IgD-negative memory B cell (primary cell): ENCODE measurements at regions not wholly inside any gene's neighbourhood (a gene's known extent, or its start where the extent isn't known, plus 50 kb on each side); places are given as distances from the start of the nearest gene placed in this dataset.

Source experiments
- H3K27ac Mint-ChIP-seq, 3 donors: one replicate each; pipeline ENCODE4 v1.8.0; 2020 to 2022; ENCODE audit warnings: mild to moderate bottlenecking in 3 of 3, mixed read lengths in 3 of 3, moderate library complexity in 1 of 3
- H3K27me3 Mint-ChIP-seq: one replicate; pipeline ENCODE4 v1.8.0; 2021; ENCODE audit warnings: mixed read lengths
- H3K36me3 Mint-ChIP-seq: one replicate; pipeline ENCODE4 v1.8.0; 2020; ENCODE audit warnings: mild to moderate bottlenecking, mixed read lengths
- H3K4me1 Mint-ChIP-seq, 3 donors: one replicate each; pipeline ENCODE4 v1.8.0; 2020 to 2022; ENCODE audit warnings: mixed read lengths in 3 of 3, mild to moderate bottlenecking in 1 of 3
- H3K4me3 Mint-ChIP-seq, 4 donors: one replicate each; pipeline ENCODE4 v1.8.0; 2020 to 2022; ENCODE audit warnings: mild to moderate bottlenecking in 4 of 4, mixed read lengths in 4 of 4, moderate library complexity in 3 of 4
- H3K9me3 Mint-ChIP-seq, 3 donors: one replicate each; pipeline ENCODE4 v1.8.0; 2020 to 2021; ENCODE audit warnings: mixed read lengths in 3 of 3, mild to moderate bottlenecking in 1 of 3

DNA sequence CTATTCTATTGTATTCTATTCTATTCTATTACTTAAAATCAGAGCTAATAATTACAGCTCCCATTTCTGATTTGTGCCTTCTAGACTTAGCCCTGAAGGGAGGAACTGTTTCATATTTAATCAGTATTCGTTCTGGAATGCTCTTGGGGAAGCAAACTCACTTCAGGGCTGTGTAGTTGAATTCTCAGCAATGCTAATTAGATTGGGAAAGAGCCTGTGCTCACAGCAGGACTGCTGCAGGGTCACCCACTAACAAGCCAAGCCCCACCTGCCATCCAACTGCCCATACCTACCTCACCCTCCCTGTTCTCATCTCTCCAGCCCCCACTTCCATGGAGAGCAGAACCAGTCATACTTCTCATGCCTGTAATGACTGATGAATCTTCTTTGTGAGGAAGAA is 464.2 kb downstream of the PTPRU start:
- Mint-ChIP-seq H3K4me3 (no peak overlapping the region), H3K36me3 (peaks cover 2% of the 10 kb centered on the region), H3K9me3 (no peaks in the 10 kb centered on the region), H3K4me1 (no peaks in the 10 kb centered on the region), H3K27me3 (peaks cover 21% of the 10 kb centered on the region), H3K27ac (no peak overlapping the region)

DNA sequence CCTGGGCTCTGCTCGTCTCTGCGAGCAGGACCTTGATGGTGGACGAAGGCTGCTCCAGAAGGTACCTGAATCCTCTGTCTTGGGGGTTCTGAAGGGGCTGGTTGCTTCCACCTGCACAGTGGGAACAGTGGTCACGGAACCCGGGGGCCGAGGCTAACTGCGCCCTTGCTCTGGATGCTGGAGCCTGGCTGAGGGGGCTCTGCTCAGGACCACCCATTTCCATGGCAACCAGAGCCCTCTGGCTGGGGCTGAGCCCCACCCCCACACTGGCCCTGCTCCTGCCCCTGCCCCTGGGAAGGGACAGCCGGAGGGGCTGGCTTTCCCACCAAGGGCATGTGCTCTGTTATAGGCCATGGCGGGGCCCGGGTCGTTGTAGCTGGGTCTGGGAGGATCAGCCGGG is 462.3 kb downstream of the PTPRU start:
- Mint-ChIP-seq H3K27ac (no peak overlapping the region), H3K27me3 (peaks cover 15% of the 10 kb centered on the region), H3K9me3 (peaks cover 1 to 5% (median 3%) of the 10 kb centered on the region in 3 donors), H3K4me1 (no peaks in the 10 kb centered on the region), H3K36me3 (peaks cover 2% of the 10 kb centered on the region), H3K4me3 (no peak overlapping the region)

DNA sequence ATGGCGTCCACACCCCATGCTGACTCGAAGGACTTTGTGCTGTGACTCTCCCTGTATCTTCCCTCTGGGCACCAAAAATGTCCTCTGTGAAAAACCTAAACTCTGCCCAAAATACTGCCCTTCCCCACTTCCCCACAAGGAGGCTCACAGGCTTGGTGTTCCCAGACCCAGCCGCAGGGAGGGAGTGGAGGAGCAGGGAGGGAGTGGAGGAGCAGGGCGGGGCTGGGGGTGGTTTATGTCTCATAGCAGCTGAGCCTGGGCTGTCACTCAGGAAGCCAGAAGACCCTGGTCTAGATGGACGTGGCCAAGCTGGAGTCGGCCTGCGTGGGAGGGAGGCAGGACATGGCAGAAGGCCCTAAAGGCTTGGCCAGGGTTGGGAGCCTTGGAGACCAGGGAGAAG is 461.7 kb downstream of the PTPRU start:
- H3K27me3 Mint-ChIP-seq, result peaks cover 15% of the 10 kb centered on the region
- no peak overlapping the region for H3K4me3 Mint-ChIP-seq
- peak overlapping the region in 1 of 3 donors; percentile 29 for H3K27ac Mint-ChIP-seq
- peaks cover 3 to 10% (median 4%) of the 10 kb centered on the region in 3 donors for H3K9me3 Mint-ChIP-seq
- no peaks in the 10 kb centered on the region for H3K4me1 Mint-ChIP-seq
- peaks cover 2% of the 10 kb centered on the region for H3K36me3 Mint-ChIP-seq

DNA sequence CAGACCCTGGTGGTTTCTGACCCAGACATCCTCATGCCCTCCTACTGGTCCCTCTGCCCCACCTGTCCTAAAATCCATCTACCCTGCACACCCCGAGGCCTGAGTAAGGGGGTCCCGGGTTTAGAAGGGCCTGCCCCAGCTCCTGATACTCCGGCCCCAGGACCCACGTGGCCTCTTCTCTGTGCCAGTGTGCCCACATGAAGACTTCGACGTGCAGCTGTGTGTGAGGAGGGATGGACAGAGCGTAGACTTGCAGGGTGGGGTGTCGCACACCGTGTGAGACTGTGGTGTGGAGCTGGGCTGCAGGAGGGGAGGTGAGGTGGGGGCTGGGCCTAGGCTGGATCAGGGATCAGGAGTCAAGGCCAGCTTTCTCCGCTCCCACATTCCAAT is 461.1 kb downstream of the PTPRU start:
- H3K4me1 Mint-ChIP-seq, result no peaks in the 10 kb centered on the region
- peaks cover 2% of the 10 kb centered on the region for H3K36me3 Mint-ChIP-seq
- no peak overlapping the region for H3K27ac Mint-ChIP-seq
- H3K27me3 Mint-ChIP-seq, result peaks cover 12% of the 10 kb centered on the region
- H3K4me3 Mint-ChIP-seq, result no peak overlapping the region
- peaks cover 3 to 10% (median 4%) of the 10 kb centered on the region in 3 donors for H3K9me3 Mint-ChIP-seq

DNA sequence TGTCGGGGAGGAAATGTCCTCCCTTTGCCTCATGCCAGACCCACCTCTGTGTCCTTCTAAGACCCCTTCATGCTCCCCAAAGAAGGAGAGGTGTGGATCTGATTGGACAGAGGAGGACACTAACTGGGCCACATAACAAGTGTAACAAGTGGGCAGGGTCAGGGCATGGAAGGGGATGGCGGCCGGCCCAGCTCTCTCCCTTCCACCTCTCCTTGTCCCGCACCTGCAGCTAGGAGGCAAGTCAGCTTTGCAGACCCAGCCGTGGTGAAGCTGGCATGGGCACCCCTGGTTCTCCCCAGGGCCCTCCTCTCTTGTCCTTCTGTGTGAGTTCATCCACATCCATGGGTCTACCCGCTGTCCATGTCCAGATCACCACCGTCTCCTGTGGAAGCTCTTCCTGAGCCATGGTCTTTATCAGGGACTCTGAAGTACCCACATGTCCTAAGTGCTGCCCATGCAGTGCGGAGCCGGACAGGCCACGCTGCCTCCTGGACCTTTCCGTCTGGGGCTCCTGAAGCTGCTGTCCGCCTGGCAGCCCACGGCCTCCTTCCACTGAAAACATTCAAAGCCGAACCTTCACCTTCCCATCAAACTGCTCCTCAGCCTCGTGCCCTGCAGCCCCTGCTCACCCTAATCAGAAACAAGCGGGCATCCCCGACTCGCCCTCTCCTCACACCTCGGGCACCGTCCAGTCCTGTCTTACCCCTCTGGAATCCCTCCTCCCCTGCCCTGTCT is 460.5 kb downstream of the PTPRU start:
- H3K4me1 Mint-ChIP-seq, result peaks cover under 1 to 5% (median 5%) of the 10 kb centered on the region in 3 donors
- peaks cover 2% of the 10 kb centered on the region for H3K36me3 Mint-ChIP-seq
- peaks cover 12% of the 10 kb centered on the region for H3K27me3 Mint-ChIP-seq
- H3K9me3 Mint-ChIP-seq, result peaks cover 3 to 10% (median 4%) of the 10 kb centered on the region in 3 donors
- H3K27ac Mint-ChIP-seq, result no peak overlapping the region
- H3K4me3 Mint-ChIP-seq, result no peak overlapping the region

DNA sequence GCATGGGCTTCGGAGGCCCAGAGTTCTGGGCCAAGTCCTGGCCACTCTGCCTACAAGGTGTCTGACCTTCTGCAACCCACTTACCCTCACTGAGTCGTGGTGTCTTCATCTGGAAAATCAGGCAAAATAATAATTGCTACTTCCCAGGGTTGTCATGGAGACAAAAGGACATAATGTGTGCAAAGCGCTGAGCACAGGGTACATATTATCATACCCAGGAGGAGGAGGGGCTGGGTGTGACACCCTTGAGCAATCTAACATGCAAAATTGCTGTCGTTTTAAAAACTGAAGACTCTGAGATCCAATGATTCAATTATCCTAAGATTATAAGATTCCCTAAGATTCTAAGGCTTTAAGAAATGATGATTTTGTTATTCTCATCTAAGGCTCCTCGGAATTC is 459.5 kb downstream of the PTPRU start:
- Mint-ChIP-seq H3K4me1 (peaks cover 3 to 10% (median 9%) of the 10 kb centered on the region in 3 donors), H3K4me3 (no peak overlapping the region), H3K9me3 (peaks cover 3 to 10% (median 4%) of the 10 kb centered on the region in 3 donors), H3K27ac (no peak overlapping the region), H3K36me3 (peaks cover 2% of the 10 kb centered on the region), H3K27me3 (peaks cover 12% of the 10 kb centered on the region)

DNA sequence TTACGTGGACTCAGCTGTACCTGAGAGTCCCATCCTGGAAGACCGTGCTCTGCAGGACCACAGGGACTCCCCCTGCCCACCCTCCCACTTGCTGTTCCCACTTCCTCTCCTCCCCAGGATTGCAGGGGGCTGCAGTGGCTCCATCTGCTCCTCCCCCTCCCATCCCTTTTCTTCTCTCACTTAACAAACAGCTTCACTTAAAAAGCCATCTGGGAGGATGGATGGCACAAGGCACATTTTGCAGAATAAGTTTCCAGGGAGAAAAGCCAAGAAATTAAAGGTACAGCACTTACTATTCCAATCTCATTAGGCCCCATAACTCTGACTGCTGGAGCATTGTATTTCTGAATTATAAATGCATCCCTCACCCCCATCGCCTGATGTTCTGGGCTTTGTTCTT is 458.7 kb downstream of the PTPRU start:
- Mint-ChIP-seq H3K27ac (peak overlapping the region in 1 of 3 donors; percentile 49), H3K27me3 (peaks cover 10% of the 10 kb centered on the region), H3K9me3 (peaks cover 3 to 10% (median 4%) of the 10 kb centered on the region in 3 donors), H3K4me1 (peaks cover 5 to 10% (median 9%) of the 10 kb centered on the region in 3 donors), H3K4me3 (no peak overlapping the region), H3K36me3 (peaks cover 3% of the 10 kb centered on the region)

DNA sequence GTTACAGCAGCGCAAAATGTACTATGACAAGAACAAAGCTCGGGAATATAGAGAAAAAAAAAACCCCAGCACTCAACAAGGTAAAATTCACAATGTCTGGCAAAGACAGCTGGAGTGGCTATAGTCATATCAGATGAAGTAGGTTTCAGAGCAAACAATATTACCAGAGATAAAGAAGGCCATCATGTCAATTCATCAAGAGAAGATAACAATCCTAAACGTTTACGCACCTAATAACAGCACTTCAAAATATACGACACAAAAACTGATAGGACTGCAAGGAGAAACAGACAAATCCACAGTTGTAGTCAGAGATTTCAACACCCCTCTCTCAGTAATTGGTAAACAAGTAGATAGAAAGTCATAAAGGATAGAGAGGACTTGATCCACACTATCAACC is 455.2 kb downstream of the PTPRU start:
- peak overlapping the region in 1 of 4 donors; percentile 34 for H3K4me3 Mint-ChIP-seq
- H3K27ac Mint-ChIP-seq, result no peak overlapping the region
- peaks cover 3 to 10% (median 4%) of the 10 kb centered on the region in 3 donors for H3K9me3 Mint-ChIP-seq
- peaks cover 1% of the 10 kb centered on the region for H3K36me3 Mint-ChIP-seq
- peaks cover 5 to 11% (median 9%) of the 10 kb centered on the region in 3 donors for H3K4me1 Mint-ChIP-seq
- H3K27me3 Mint-ChIP-seq, result peaks cover 13% of the 10 kb centered on the region

DNA sequence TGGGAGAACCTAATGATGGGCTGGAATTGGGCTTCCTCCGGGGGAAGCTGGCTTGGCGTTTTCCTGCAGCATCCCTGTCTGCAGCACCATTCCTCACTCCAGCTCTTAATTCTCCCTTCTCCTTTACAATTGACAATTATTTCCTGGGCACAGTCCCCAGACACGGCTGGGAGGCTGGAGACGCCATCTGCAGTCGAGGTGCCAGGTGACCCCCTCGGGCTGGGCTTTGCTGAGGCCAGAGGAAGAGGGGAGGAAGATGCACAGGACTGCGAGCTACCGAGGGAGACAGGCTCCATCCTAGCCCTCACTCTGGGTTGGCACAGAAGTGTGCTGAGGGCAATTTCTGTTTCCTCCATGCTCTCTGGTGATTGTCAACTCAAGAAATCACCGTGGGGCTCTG is 453.8 kb downstream of the PTPRU start:
- H3K4me3 Mint-ChIP-seq, result no peak overlapping the region
- peaks cover 17% of the 10 kb centered on the region for H3K27me3 Mint-ChIP-seq
- H3K36me3 Mint-ChIP-seq, result peaks cover 1% of the 10 kb centered on the region

DNA sequence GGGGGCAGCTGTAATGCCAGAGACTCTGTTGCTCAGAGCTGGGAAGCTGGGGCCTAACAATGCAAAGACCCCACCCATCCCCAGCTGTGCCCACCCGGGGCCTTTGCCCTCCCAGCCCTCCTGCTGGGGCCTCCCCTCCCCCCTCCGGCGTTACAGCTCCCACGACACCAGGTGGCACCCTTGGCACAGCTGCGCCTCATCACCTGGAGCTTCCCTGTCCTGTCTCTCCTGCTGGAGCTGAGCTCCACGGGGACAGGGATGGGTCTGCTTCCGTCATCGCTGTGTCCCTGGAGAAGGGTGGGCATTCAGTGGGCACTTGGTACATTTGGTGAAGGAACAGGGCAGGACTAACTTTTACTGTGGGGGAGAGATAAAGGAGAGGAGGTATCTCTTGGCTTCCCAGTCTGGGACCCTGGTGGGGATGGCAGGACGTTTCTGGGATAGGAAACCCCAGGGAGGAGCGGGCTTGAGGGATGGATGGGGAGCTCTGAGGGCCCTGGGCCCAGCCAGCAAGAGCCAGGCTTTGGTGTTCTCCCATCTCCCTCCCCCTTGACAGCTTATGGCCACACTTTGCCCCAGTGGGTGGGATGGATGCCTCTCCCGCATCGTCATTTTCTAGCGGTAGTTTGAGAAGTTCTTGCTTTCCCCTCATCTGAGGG is 453.2 kb downstream of the PTPRU start:
- Mint-ChIP-seq H3K9me3 (peaks cover 3 to 10% (median 4%) of the 10 kb centered on the region in 3 donors), H3K4me3 (no peak overlapping the region), H3K27ac (no peak overlapping the region), H3K36me3 (peaks cover 1% of the 10 kb centered on the region), H3K4me1 (peaks cover 5 to 11% (median 9%) of the 10 kb centered on the region in 3 donors), H3K27me3 (peaks cover 17% of the 10 kb centered on the region)

More for the DNA sequence above, 453.8 kb downstream of the PTPRU start:
- Mint-ChIP-seq H3K9me3 (peaks cover 3 to 10% (median 4%) of the 10 kb centered on the region in 3 donors), H3K27ac (no peak overlapping the region), H3K4me1 (peaks cover 5 to 11% (median 9%) of the 10 kb centered on the region in 3 donors)

DNA sequence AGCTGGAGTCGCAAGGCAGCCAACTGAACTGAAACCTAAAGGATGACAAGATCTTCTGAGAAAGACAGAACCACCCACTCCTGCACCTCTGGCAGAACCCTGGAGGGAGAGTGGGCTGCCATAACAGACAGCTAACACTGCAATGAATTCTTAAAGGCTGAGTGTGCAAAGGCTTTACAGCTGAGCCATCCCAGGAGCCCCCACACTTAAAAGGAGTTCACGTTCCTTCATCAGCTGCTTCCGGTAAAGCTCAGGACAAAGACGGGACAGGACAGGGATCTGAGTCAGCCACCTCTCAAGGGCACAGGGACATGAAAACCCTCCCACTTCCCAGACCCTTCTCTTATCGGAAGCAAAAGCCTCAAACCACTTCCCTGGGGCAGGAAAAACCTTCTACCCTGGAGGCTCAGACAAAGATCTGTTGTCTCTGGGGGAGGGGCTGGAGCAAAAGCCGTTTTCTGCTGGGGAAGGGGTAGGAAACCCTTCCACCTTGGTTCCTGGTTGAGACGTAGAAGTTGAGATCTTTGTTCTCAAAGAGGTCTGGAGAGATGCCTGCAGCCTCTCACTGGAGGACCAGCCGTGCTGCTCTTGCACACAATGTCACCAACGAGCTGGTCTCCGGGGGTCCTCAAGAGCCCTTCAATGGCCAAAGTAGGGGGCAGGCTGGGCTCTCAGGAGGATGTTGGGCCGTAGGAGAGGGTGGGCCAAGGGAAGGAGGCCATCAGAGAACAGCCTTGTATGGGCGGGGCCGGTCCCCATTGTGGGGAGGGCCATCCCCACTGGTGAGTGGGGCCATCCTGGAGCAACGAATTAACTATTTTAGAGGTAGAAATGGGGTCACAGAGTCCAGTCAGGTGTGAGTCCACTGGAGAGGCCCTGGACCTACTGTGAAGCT is 452.4 kb downstream of the PTPRU start:
- H3K9me3 Mint-ChIP-seq, result peaks cover 2 to 6% (median 3%) of the 10 kb centered on the region in 3 donors
- H3K27ac Mint-ChIP-seq, result no peak overlapping the region
- no peak overlapping the region for H3K4me3 Mint-ChIP-seq
- H3K36me3 Mint-ChIP-seq, result peaks cover 1% of the 10 kb centered on the region
- H3K4me1 Mint-ChIP-seq, result peaks cover 5 to 11% (median 9%) of the 10 kb centered on the region in 3 donors
- H3K27me3 Mint-ChIP-seq, result peaks cover 17% of the 10 kb centered on the region

DNA sequence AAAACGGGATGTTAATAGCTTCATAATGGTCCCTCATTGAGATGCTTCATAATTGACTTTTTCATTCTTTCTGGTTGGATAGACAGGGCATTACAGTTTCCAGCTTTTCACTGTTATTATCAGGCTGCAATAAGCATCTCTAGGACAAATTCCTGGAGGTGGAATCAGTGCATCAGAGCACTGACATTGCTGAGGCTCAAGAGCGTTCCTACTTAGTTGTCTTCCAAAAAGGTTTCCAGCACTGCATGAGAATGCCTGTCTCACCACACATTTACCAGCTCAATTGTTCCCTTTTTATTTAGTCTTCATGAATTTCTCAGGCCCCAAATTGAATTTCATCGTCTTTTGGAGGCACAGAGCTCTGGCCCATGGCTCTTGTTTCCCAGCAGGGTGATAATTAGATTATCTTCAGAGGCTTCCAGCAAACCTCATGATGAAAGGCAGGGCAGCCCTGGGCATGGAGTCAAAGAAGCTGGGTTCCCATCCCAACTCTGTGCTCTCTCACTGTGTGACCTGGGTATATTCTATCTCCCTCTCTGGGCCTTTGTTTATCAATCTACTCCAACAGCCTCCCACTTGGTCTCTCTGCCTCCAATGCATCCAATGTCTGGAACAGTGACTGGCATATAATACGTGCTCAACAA is 451.4 kb downstream of the PTPRU start:
- H3K36me3 Mint-ChIP-seq, result peaks cover 1% of the 10 kb centered on the region
- H3K9me3 Mint-ChIP-seq, result no peaks in the 10 kb centered on the region
- no peak overlapping the region for H3K4me3 Mint-ChIP-seq
- H3K27me3 Mint-ChIP-seq, result peaks cover 17% of the 10 kb centered on the region
- H3K27ac Mint-ChIP-seq, result no peak overlapping the region
- H3K4me1 Mint-ChIP-seq, result peaks cover 5 to 11% (median 9%) of the 10 kb centered on the region in 3 donors

DNA sequence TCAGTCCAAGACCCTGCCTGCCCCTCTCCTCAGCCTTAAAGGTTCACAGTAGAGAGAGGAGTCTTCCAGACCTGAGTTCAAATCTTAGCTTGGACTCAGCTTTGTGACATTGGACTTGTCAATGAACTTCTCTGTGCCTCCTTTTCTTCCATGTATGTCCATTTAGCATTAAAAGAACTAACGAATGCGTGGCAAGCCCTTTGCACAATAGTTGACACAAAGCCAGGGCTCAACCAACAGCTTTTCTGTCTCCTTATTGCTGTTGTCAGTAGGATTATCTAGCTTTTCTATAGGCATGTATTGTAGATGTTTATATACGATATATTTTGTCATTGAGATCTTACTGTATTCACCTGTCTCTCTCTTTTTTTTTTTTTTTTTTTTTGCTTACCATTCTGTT is 450.8 kb downstream of the PTPRU start:
- Mint-ChIP-seq H3K27me3 (peaks cover 17% of the 10 kb centered on the region), H3K27ac (no peak overlapping the region), H3K36me3 (peaks cover 1% of the 10 kb centered on the region), H3K9me3 (no peaks in the 10 kb centered on the region), H3K4me1 (peaks cover 5 to 10% (median 8%) of the 10 kb centered on the region in 3 donors), H3K4me3 (no peak overlapping the region)
